HG02973 (cell line): ENCODE measurements at regions not wholly inside any gene's neighbourhood (a gene's known extent, or its start where the extent isn't known, plus 50 kb on each side); places are given as distances from the start of the nearest gene placed in this dataset.

Experiments
- ATAC-seq: cut with Tn5 transposase; IDR thresholded peaks from one replicate; pipeline ENCODE4 v1.9.1; 2021; ENCODE audit warnings: moderate library complexity; ENCODE audit not compliant: unreplicated experiment

DNA sequence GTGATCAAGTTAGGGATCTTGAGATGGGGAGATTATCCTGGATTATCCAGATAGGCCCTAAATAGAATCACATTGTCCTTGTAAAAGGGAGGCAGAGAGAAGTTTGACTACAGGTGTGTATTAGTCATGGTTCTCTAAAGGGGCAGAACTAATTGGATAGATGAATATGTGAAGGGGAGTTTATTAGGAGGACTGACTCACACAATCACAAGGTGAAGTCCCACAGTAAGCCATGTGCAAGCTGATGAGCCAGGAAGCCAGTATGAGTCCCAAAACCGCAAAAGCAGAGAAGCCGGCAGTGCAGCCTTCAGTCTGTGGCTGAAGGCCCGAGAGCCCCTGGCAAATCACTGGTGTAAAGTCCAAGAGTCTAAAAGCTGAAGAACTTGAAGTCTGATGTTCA, 275.8 kb downstream of the KCNS3 start:
- no peak for ATAC-seq

- ATAC-seq = no peak
These were observed 275.3 kb downstream of the KCNS3 start for GRCh38 chr2:18153741-18154140.

DNA sequence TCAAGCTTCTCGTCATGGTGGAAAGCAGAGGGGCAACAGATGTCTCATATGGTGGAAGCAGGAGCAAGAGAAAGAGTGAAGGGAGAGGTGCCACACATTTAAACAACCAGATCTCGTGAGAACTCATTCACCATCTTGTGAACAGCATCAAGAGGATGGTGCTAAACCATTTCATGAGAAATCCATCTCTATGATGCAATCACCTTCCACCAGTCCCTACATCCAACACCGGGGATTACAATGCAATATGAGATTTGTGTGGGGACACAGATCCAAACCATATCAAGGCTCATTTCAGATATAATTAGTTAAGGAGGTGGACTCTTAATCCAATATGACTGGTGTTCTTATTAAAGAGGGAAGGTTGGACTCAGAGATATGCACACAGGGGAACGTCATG, 272.8 kb downstream of the KCNS3 start:
- ATAC-seq = no peak

GRCh38 chr2:18149660-18150246, 271.3 kb downstream of the KCNS3 start:
- ATAC-seq = peak; percentile 72

GRCh38 chr2:18136881-18137475, 258.5 kb downstream of the KCNS3 start:
- no peak for ATAC-seq

- no peak for ATAC-seq
These were observed 254.8 kb downstream of the KCNS3 start for GRCh38 chr2:18133310-18133709.

DNA sequence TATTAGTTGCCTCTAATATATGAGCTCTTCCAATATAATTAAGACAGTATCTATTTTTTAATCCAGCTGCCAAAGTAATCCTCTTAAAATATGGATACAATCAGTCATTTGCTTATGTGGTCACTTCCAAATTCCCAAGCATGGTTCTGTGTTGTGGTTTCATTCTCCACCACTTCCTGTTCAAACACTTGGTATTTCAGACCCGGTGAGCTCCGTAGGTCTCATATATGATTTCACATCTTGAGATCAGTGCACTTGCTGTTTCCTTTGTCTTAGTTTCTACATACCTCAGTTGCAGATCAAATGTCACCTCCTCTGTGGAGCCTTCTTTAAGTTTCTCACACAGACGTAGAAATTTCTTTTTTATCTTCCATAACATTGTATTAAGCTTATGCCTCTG, 254.2 kb downstream of the KCNS3 start:
- no peak for ATAC-seq

GRCh38 chr2:18131761-18132160, 253.3 kb downstream of the KCNS3 start:
- ATAC-seq = no peak

- ATAC-seq = no peak
These were observed 250.9 kb downstream of the KCNS3 start for GRCh38 chr2:18129348-18129747.

GRCh38 chr2:18125303-18125702, 246.8 kb downstream of the KCNS3 start:
- ATAC-seq = no peak

DNA sequence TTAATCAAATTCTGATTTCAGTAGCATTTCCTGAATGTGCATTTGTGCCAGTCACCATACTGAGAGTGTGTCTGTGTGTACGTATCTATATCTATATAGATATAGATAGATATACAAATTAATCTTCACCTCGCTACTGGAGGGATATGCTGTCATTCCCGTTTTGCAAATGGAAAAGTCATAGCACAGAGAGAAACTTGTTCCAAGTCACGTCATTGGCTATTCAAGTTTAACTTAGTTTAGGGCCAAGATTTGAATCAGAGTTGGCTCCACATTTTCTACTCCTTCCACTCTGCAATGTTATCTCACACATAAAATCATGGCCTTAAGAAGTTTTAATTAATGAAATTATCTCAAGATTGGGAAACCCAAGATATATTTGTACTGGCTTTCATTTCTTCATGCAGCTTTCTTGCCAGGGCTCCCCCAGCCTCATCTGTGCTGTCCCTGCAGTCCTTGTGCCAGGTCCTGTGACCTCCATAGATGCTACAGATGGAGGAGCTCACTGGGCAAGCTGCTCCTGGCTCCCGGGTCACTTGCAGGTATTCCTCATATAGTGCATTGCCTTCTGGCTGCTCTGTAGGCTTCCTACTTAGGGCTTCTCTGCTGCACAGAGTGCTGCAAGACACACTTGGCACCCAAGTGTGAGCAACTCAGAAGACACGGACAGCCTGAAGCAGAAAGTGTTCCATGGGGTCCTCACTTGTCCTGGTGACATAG, 245.8 kb downstream of the KCNS3 start:
- ATAC-seq = no peak

DNA sequence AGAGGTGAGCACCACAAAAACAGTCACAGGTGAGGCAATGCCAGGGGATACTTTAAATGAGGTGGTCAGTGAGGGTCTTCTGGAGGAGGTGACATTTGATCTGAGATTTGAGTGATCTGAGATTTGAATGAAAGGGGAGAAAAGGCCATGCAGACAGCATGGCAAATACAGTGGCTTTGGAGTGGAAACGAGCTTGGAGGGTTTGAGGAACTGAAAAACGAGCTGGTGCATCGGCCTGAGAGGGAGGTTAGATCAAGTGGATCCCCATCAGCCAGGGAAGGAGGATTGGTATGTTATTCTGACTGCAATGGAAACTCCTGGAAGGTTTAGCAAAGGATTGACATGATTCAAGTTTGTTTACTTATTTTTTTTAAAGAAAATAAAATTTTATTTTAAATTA, 245.1 kb downstream of the KCNS3 start:
- no peak for ATAC-seq

DNA sequence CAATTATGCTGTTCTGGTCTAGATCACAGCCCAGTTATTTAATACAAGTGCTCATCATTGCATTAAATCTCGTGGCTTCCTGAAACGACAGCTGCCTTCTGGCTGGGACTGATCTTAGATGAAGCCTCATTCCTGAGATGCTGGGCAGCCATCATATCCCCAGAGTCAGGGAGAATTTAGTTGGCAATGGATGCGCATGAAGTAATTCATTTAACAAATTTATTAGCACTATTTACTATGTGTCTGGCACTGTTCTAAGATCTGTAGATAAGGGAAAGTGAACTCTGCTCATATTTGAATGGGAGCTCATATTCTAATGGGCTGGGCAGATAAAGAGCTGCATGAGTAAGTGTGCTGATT, 244.7 kb downstream of the KCNS3 start:
- no peak for ATAC-seq

DNA sequence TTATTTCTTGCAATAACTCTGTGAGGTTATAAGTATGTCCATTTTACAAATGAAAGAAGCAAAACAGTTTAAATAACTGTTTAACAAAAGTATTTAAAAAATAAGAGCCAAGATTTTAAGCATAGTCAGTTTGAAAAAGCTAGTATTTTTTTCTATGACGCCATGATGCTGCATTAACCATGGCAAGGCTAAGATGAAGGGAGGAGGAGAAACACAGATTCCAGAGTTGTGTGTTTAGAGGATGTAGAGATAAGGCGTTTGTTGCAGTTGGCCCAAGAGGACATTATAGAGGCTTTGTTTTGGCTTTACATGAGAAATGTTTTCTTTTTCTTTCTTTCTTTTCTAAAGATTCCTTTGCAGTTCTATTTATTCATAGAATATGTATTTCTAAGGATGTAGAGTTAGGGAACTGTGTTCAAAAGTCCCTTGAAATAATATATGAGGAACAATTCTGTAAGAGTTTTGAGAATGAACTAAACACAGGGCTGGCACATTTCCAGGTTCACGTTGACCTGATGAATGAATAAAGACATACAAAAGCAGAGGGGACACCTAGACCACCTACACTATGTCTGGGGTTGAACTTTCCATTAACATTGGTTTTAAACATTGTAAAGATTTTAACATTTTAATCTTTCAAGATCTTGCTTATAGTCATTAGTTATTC, 244.2 kb downstream of the KCNS3 start:
- ATAC-seq = no peak

GRCh38 chr2:18119883-18120282, 241.4 kb downstream of the KCNS3 start:
- ATAC-seq = no peak

GRCh38 chr2:18118703-18119102, 240.2 kb downstream of the KCNS3 start:
- no peak for ATAC-seq

- ATAC-seq = peak; percentile 93
These were observed 239.1 kb downstream of the KCNS3 start for GRCh38 chr2:18117592-18117991.

- no peak for ATAC-seq
These were observed 231.8 kb downstream of the KCNS3 start for GRCh38 chr2:18110222-18110621.

GRCh38 chr2:18106841-18107240, 228.4 kb downstream of the KCNS3 start:
- ATAC-seq = no peak

GRCh38 chr2:18105929-18106328, 227.5 kb downstream of the KCNS3 start:
- ATAC-seq = no peak

- ATAC-seq = no peak
These were observed 226.2 kb downstream of the KCNS3 start for GRCh38 chr2:18104595-18105224.
